HG03097 (cell line): ENCODE measurements at regions not wholly inside any gene's neighbourhood (a gene's known extent, or its start where the extent isn't known, plus 50 kb on each side); places are given as distances from the start of the nearest gene placed in this dataset.
"Not testable (repeated sequence)": the region's sequence is repeated elsewhere in the genome, so short reads cannot be mapped to it uniquely, and the experiment has no call there.

Experiments used
- ATAC-seq: cut with Tn5 transposase; IDR thresholded peaks from one replicate; pipeline ENCODE4 v1.9.1; 2021; ENCODE audit not compliant: unreplicated experiment, low FRiP score

- no peak for ATAC-seq
These were observed 119.7 kb downstream of the DTL start for GRCh38 chr1:212155219-212155618.

GRCh38 chr1:212157252-212157651 lies 121.7 kb downstream of the DTL start:
- no peak for ATAC-seq

GRCh38 chr1:212158912-212159796 lies 123.6 kb downstream of the DTL start:
- ATAC-seq: no peak

GRCh38 chr1:212161231-212161781 lies 123.9 kb upstream of the PPP2R5A start:
- no peak for ATAC-seq

DNA sequence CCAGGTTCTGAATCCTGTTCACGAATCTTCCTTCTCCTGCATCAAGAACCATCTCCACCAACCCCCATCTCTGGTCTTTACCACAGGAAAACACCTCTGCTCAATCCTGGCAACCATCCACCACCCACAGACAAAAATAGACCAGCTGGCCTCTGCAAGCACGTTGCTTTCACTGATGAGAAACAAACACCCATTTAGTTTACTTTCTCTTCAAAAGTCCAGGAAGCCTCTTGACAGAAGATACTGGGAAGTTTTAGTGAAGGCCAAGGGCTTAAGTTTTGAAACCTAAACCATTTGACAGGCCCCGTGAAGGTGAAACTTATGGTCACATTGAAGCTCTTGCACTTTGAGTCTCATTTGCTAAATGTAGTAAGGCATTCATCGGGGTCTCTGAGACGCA lies 122.6 kb upstream of the PPP2R5A start:
- ATAC-seq: peak; percentile 49

- no peak for ATAC-seq
These were observed 120.9 kb upstream of the PPP2R5A start for GRCh38 chr1:212164095-212164872.

- ATAC-seq: no peak
These were observed 119.0 kb upstream of the PPP2R5A start for GRCh38 chr1:212166244-212166643.

GRCh38 chr1:212166644-212167043 lies 118.6 kb upstream of the PPP2R5A start:
- no peak for ATAC-seq

GRCh38 chr1:212167098-212167497 lies 118.1 kb upstream of the PPP2R5A start:
- no peak for ATAC-seq

DNA sequence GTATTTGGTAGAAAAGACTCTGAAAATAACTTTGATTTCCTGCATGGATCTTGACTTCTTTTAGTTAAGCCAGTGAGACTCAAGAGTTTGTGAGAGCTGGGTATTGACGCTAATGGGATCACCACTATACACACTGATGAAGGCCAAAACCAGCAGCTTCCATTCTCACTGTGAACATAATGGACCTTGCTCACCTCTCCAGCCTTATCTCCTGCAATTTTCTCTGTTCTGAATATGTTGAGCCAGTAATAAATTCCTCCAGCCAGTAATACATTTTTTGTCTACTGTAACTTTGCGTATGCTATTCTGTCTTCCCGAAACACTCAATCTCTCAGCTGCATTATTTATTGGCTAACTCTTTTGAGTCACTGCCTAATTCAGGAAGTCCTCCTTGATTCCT lies 111.6 kb upstream of the PPP2R5A start:
- ATAC-seq: no peak

- ATAC-seq: not testable (repeated sequence)
These were observed 110.9 kb upstream of the PPP2R5A start for GRCh38 chr1:212174295-212174694.

DNA sequence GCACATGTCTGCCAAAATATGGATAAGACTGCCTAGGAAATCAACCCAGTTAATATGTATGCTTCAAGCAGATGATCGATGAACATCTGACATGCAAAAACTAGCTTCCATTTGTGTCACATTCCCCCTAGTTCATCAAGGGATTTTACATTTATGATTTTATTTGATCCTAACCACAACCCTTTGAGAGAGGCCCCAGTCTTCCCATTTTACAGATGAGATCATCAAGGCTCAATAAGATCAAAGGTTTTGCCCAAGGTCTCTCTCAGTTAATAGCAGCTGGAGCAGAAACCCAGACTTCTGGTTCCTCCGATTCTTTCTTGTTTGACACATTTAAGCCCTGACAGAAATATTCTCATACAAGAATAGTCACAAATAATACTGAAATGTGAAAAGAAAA lies 107.7 kb upstream of the PPP2R5A start:
- ATAC-seq: no peak

- ATAC-seq: no peak
These were observed 106.4 kb upstream of the PPP2R5A start for GRCh38 chr1:212178851-212179250.

DNA sequence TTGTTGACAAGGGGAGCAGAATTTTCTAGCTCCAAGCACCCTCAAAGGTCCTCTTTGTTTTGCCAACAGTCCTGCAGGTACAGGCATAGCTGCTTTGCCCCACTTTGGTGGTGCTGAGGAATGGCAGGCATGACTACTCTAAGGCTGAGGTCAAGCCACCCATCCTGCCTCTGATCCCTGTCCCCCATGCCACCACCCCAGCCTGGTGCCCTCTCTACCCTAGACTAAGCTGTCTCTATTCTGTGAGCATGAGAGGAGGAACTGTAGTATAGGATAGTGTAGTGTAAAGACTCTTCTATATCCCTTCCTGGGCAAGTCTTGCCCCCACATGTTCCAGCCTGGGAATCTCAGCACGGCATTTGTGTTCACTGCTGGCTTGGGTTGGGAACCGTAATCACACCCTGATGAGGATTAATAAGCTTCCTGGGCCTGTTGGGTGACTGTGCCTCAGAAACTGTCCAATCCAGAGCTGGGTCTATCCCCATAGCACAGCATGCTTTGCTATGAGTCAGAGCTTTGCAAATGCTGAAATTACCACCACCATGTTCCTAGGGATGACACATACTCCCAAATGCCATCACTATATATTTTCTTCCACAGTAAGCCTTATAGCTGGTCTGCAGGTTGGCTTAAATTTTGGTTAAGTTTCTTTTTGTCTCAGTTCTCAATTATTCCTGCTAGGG lies 105.7 kb upstream of the PPP2R5A start:
- no peak for ATAC-seq

- ATAC-seq: no peak
These were observed 104.0 kb upstream of the PPP2R5A start for GRCh38 chr1:212181015-212181882.

DNA sequence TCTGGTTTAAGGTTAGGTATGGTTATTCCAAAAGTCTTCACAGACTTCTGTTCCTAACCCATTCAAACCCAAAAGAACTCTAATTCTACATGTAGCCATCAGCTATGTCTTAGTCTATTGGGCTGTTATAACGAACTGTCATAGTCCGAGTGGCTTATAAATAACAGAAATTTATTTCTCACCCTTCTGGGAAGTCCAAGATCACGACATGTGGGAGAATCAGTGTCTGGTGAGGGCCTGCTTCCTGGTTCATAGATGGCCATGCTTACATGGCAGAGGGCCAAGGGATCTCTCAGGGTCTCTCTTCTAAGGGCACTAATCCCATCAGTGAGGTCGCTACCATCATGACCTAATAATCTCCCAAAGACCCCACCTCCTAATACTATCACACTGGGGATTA lies 103.0 kb upstream of the PPP2R5A start:
- ATAC-seq: no peak

DNA sequence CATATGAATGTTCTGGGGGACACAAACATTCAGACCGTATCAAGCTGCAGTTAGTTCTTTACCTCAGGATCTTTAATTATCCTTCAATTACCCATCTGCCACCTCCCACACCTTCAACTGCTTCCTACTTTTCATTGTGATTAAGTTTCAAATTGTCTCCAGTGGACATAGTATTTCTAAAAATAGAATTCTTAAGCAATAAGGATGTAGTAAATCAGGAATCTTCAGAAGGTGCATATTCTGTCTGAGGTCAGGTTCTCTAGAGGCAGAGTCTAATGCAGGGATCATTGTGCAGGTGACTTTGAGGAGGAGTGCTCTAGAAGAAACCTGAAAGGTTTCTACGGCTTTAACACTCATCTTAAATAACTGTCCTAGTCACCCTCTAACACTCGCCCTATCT lies 102.6 kb upstream of the PPP2R5A start:
- no peak for ATAC-seq

DNA sequence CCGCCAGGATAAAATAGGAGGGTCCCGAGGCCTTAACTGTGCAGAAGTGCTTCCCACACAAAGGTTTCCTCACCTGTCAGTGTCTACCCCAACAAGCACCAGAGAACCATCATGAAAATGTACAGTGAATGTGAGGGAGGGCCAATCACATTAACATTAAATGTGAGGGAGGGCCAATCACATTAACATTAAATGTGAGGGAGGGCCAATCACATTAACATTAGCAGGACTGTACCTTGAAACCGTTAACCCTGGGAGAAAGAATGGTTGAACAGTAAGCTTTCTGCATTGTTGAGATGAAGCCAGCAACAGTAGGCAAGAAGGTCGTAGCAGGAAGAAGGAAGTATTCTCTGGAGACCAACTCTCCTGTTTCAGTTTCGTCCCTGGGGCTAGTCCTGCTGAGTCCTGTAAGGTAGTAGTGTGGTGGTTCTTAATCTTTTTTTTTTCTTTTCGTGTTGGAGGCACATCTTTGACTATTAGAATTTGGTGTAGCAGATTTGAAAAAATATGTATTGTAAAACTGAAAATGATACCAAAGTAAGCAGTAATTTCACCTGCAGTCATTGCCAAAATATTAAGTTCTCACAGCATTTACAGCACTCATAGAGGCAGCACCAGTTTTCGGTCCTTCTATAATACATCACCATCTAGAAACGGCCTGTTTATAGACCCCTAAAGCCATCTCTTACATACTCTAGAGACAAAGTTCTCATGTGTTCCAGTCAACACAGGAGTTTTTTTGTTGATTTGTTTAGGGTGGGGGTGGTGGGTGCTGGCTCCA lies 98.6 kb upstream of the PPP2R5A start:
- ATAC-seq: peak; percentile 97
